BE2C (cell line): ENCODE measurements at regions not wholly inside any gene's neighbourhood (a gene's known extent, or its start where the extent isn't known, plus 50 kb on each side); places are given as distances from the start of the nearest gene placed in this dataset.

Experiments
- DNase-seq: peaks from one replicate; pipeline ENCODE4 v3.0.0-alpha.2; 2020
- H3K27me3 ChIP-seq: fragments of 250-450 bp; sonication (Bioruptor Pico); 2 replicates; pipeline ENCODE4 v1.5.1; 2020; ENCODE audit warnings: mild to moderate bottlenecking
- H3K36me3 ChIP-seq: fragments of 250-450 bp; sonication (Bioruptor Pico); 2 replicates; pipeline ENCODE4 v1.5.1; 2020; ENCODE audit warnings: mild to moderate bottlenecking
- H3K4me1 ChIP-seq: fragments of 250-450 bp; sonication (Bioruptor Pico); 2 replicates; pipeline ENCODE4 v1.5.1; 2020
- H3K4me3 ChIP-seq: 2 replicates; pipeline ENCODE4 v1.5.1; 2011; ENCODE audit warnings: low read depth, low read length
- H3K9me3 ChIP-seq: fragments of 250-450 bp; sonication (Bioruptor Pico); 2 replicates; pipeline ENCODE4 v1.5.1; 2020
- CTCF ChIP-seq: IDR thresholded peaks from 2 replicates; pipeline ENCODE4 v1.5.1; 2012; ENCODE audit warnings: mild to moderate bottlenecking, low read depth, low read length

- no peak overlapping the region for H3K4me3 ChIP-seq
- H3K36me3 ChIP-seq = no peaks in the 10 kb centered on the region
- H3K27me3 ChIP-seq = no peaks in the 10 kb centered on the region
- no peak for DNase-seq
- no peaks in the 10 kb centered on the region for H3K9me3 ChIP-seq
- no peaks in the 10 kb centered on the region for H3K4me1 ChIP-seq
- no peak for TF ChIP-seq CTCF
These were observed 690.2 kb upstream of the POU3F3 start for GRCh38 chr2:104163611-104164130.

- DNase-seq = no peak
- H3K36me3 ChIP-seq = no peaks in the 10 kb centered on the region
- no peak for TF ChIP-seq CTCF
These were observed 689.1 kb upstream of the POU3F3 start for GRCh38 chr2:104164721-104165252.

GRCh38 chr2:104177179-104177578, 676.7 kb upstream of the POU3F3 start:
- no peaks in the 10 kb centered on the region for H3K9me3 ChIP-seq
- no peaks in the 10 kb centered on the region for H3K36me3 ChIP-seq
- no peak overlapping the region for H3K4me3 ChIP-seq
- no peaks in the 10 kb centered on the region for H3K27me3 ChIP-seq
- TF ChIP-seq CTCF = no peak
- no peak for DNase-seq
- no peaks in the 10 kb centered on the region for H3K4me1 ChIP-seq

More at GRCh38 chr2:104164721-104165252, 689.1 kb upstream of the POU3F3 start:
- Histone ChIP-seq H3K27me3 (no peaks in the 10 kb centered on the region), H3K4me1 (no peaks in the 10 kb centered on the region), H3K4me3 (no peak overlapping the region), H3K9me3 (no peaks in the 10 kb centered on the region)

- H3K9me3 ChIP-seq = no peaks in the 10 kb centered on the region
- no peak for TF ChIP-seq CTCF
- H3K4me1 ChIP-seq = no peaks in the 10 kb centered on the region
- no peak overlapping the region for H3K4me3 ChIP-seq
- H3K36me3 ChIP-seq = no peaks in the 10 kb centered on the region
- no peak for DNase-seq
- H3K27me3 ChIP-seq = no peaks in the 10 kb centered on the region
These were observed 674.3 kb upstream of the POU3F3 start for GRCh38 chr2:104179644-104180043.

GRCh38 chr2:104200533-104201168, 653.3 kb upstream of the POU3F3 start:
- H3K27me3 ChIP-seq = no peaks in the 10 kb centered on the region
- no peak for DNase-seq
- no peak overlapping the region for H3K4me3 ChIP-seq
- H3K9me3 ChIP-seq = no peaks in the 10 kb centered on the region
- no peak for TF ChIP-seq CTCF
- no peaks in the 10 kb centered on the region for H3K4me1 ChIP-seq
- H3K36me3 ChIP-seq = no peaks in the 10 kb centered on the region

GRCh38 chr2:104213758-104214157, 640.2 kb upstream of the POU3F3 start:
- Histone ChIP-seq H3K4me3 (no peak overlapping the region), H3K4me1 (no peaks in the 10 kb centered on the region), H3K36me3 (no peaks in the 10 kb centered on the region), H3K27me3 (no peaks in the 10 kb centered on the region), H3K9me3 (no peaks in the 10 kb centered on the region)
- DNase-seq = no peak
- no peak for TF ChIP-seq CTCF
